GM23248 (cell line): ENCODE measurements at regions not wholly inside any gene's neighbourhood (a gene's known extent, or its start where the extent isn't known, plus 50 kb on each side); places are given as distances from the start of the nearest gene placed in this dataset.

Source experiments
- DNase-seq: peaks from one replicate; pipeline ENCODE4 v3.0.0-alpha.2; 2015
- H2AFZ ChIP-seq: fragments of 200-600 bp; sonication (generic); 2 replicates; pipeline ENCODE4 v1.6.1; 2016; ENCODE audit warnings: antibody characterized with exemption
- H3F3A ChIP-seq: fragments of 200-600 bp; sonication (generic); 2 replicates; pipeline ENCODE4 v1.6.1; 2016; ENCODE audit warnings: mild to moderate bottlenecking, antibody characterized with exemption, mixed run types; ENCODE audit not compliant: insufficient read depth
- H3K27ac ChIP-seq: fragments of 200-600 bp; sonication (generic); 2 replicates; pipeline ENCODE4 v1.5.1; 2016; ENCODE audit warnings: mild to moderate bottlenecking
- H3K27me3 ChIP-seq: fragments of 200-600 bp; sonication (generic); replicated peaks from 2 replicates; pipeline ENCODE4 v1.6.1; 2016; ENCODE audit warnings: mild to moderate bottlenecking; ENCODE audit not compliant: insufficient read depth
- H3K36me3 ChIP-seq: fragments of 200-600 bp; sonication (generic); 2 replicates; pipeline ENCODE4 v1.6.1; 2016; ENCODE audit warnings: low read depth, mild to moderate bottlenecking
- H3K4me1 ChIP-seq: fragments of 200-600 bp; sonication (generic); 2 replicates; pipeline ENCODE4 v1.6.1; 2016; ENCODE audit warnings: mild to moderate bottlenecking; ENCODE audit not compliant: insufficient read depth
- H3K4me2 ChIP-seq: fragments of 200-600 bp; sonication (generic); one replicate; pipeline ENCODE4 v1.6.1; 2016; ENCODE audit warnings: mild to moderate bottlenecking; ENCODE audit not compliant: unreplicated experiment
- H3K4me3 ChIP-seq: fragments of 200-600 bp; sonication (generic); 2 replicates; pipeline ENCODE4 v1.5.1; 2016; ENCODE audit warnings: mild to moderate bottlenecking
- H3K79me2 ChIP-seq: fragments of 200-600 bp; sonication (generic); 2 replicates; pipeline ENCODE4 v1.6.1; 2016; ENCODE audit warnings: mild to moderate bottlenecking; ENCODE audit not compliant: insufficient read depth
- H3K9ac ChIP-seq: fragments of 200-600 bp; sonication (generic); 2 replicates; pipeline ENCODE4 v1.6.1; 2016; ENCODE audit warnings: mild to moderate bottlenecking
- H3K9me2 ChIP-seq: fragments of 200-600 bp; sonication (generic); 2 replicates; pipeline ENCODE4 v1.6.1; 2016; ENCODE audit warnings: mixed run types, mild to moderate bottlenecking, moderate library complexity; ENCODE audit not compliant: insufficient read depth
- H3K9me3 ChIP-seq: fragments of 200-600 bp; sonication (generic); one replicate; pipeline ENCODE4 v1.6.1; 2017; ENCODE audit warnings: low read depth
- H4K20me1 ChIP-seq: fragments of 200-600 bp; sonication (generic); 2 replicates; pipeline ENCODE4 v1.6.0; 2016; ENCODE audit not compliant: insufficient read depth
- EZH2 ChIP-seq: fragments of 200-600 bp; sonication (generic); IDR thresholded peaks from 2 replicates; pipeline ENCODE4 v1.6.1; 2018; ENCODE audit warnings: antibody characterized with exemption, mild to moderate bottlenecking; ENCODE audit not compliant: insufficient read depth, poor library complexity, severe bottlenecking
- EZH2phosphoT487 ChIP-seq: fragments of 200-600 bp; sonication (generic); IDR thresholded peaks from 2 replicates; pipeline ENCODE4 v1.6.1; 2018; ENCODE audit warnings: antibody characterized with exemption, moderate library complexity, mild to moderate bottlenecking, low read depth; ENCODE audit not compliant: insufficient read depth
- WGBS, 2 experiments: methylation state at CpG; one replicate each; pipeline ENCODE4 v1.1.6; 2015 to 2017; ENCODE audit warnings: low lambda C conversion rate in 2 of 2, low coverage in 1 of 2; ENCODE audit errors: missing lambda C conversion rate in 2 of 2; 5-methylcytosine and 5-hydroxymethylcytosine counted together
- in situ Hi-C: fragments of 300-500 bp; cut with MboI; formaldehyde crosslinking; loops from 2 replicates; pipeline ENCODE4 v1.15.0; 2020

GRCh38 chr12:19945559-19946435 lies 422.5 kb upstream of the PDE3A start:
- H3K4me1 ChIP-seq, result peaks cover 16% of the 10 kb centered on the region
- in situ Hi-C loops, result no loop called here
- H3K79me2 ChIP-seq, result no peaks in the 10 kb centered on the region
- H3K4me3 ChIP-seq, result 0 out of 2 replicates have a peak overlapping the region, but pooled peaks have one; percentile 38
- WGBS, 2 experiments, result 65 to 70% methylated on average over 5 of the region's 5 CpGs
- peak overlapping the region; percentile 79 for H3K4me2 ChIP-seq
- H2AFZ ChIP-seq, result 0 out of 2 replicates have a peak overlapping the region, but pooled peaks have one; percentile 3
- H4K20me1 ChIP-seq, result no peaks in the 10 kb centered on the region
- TF ChIP-seq EZH2 (no peak), EZH2phosphoT487 (no peak)
- peak overlapping the region; percentile 50; the same call in 1 of the 2 replicates for H3K27ac ChIP-seq
- DNase-seq, result peak; percentile 66
- H3F3A ChIP-seq, result peaks cover 15% of the 10 kb centered on the region; the same call in 1 of the 2 replicates
- H3K9ac ChIP-seq, result no peak overlapping the region
- no peaks in the 10 kb centered on the region for H3K36me3 ChIP-seq
- no peaks in the 10 kb centered on the region for H3K9me2 ChIP-seq
- no peaks in the 10 kb centered on the region for H3K9me3 ChIP-seq
- no peaks in the 10 kb centered on the region for H3K27me3 ChIP-seq

DNA sequence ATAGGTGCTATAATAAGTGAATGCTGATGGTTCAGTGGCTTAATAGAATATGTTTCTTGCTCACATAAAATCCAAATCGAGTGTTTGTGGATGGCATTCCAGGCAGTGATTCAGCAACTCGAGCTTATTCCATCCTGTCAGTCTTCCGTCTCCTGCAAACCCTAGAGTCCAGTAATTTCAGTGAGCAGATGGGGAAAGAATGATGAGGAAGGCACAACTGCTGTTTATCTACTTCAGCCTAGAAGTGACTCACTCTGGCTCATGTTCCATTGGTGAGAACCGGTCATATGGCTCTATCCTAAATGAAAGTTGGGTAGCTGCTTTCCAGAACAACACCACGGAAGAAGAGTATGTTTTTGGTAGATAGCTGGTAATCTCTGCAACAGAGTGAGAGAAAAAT lies 421.8 kb upstream of the PDE3A start:
- Histone ChIP-seq H3K36me3 (no peaks in the 10 kb centered on the region), H3F3A (peaks cover 15% of the 10 kb centered on the region; the same call in 1 of the 2 replicates), H3K27me3 (no peaks in the 10 kb centered on the region), H4K20me1 (no peaks in the 10 kb centered on the region), H3K9me3 (no peaks in the 10 kb centered on the region), H3K4me3 (peak overlapping the region; percentile 38), H3K9me2 (no peaks in the 10 kb centered on the region), H3K9ac (no peak overlapping the region), H3K4me2 (peak overlapping the region; percentile 79), H2AFZ (0 out of 2 replicates have a peak overlapping the region, but pooled peaks have one; percentile 33), H3K79me2 (no peaks in the 10 kb centered on the region), H3K4me1 (peaks cover 16% of the 10 kb centered on the region), H3K27ac (peak overlapping the region; percentile 50)
- TF ChIP-seq EZH2phosphoT487, result no peak
- no peak for TF ChIP-seq EZH2
- DNase-seq, result peak; percentile 92
- in situ Hi-C loops, result no loop called here
- 9 to 12% methylated on average over 5 of the region's 5 CpGs for WGBS, 2 experiments

- H3K4me3 ChIP-seq, result no peak overlapping the region
- 74 to 77% methylated on average over 3 of the region's 3 CpGs for WGBS, 2 experiments
- H3K36me3 ChIP-seq, result no peaks in the 10 kb centered on the region
- H2AFZ ChIP-seq, result peak overlapping the region; percentile 33; the same call in 1 of the 2 replicates
- no peak overlapping the region for H3K4me2 ChIP-seq
- H3F3A ChIP-seq, result peaks cover 15% of the 10 kb centered on the region; the same call in 1 of the 2 replicates
- H3K4me1 ChIP-seq, result peaks cover 16% of the 10 kb centered on the region
- H4K20me1 ChIP-seq, result no peaks in the 10 kb centered on the region
- H3K9me3 ChIP-seq, result no peaks in the 10 kb centered on the region
- no peaks in the 10 kb centered on the region for H3K79me2 ChIP-seq
- no peaks in the 10 kb centered on the region for H3K9me2 ChIP-seq
- TF ChIP-seq EZH2 (no peak), EZH2phosphoT487 (no peak)
- no peaks in the 10 kb centered on the region for H3K27me3 ChIP-seq
- in situ Hi-C loops, result no loop called here
- no peak overlapping the region for H3K9ac ChIP-seq
- no peak for DNase-seq
- H3K27ac ChIP-seq, result peak overlapping the region; percentile 50
These were observed 421.0 kb upstream of the PDE3A start for GRCh38 chr12:19947344-19947743.

- WGBS, 2 experiments, result 61 to 66% methylated on average over 4 of the region's 4 CpGs
- in situ Hi-C loops, result no loop called here
These were observed 416.7 kb upstream of the PDE3A start for GRCh38 chr12:19951664-19952063.

More at GRCh38 chr12:19951664-19952063, 416.7 kb upstream of the PDE3A start:
- H3K4me2 ChIP-seq, result no peak overlapping the region
- H3K27me3 ChIP-seq, result no peaks in the 10 kb centered on the region
- no peak overlapping the region for H3K4me3 ChIP-seq
- no peak overlapping the region for H2AFZ ChIP-seq
- no peak overlapping the region for H3K27ac ChIP-seq
- H3F3A ChIP-seq, result 0 out of 2 replicates have a peak, but pooled peaks cover 8% of the 10 kb centered on the region
- H3K36me3 ChIP-seq, result no peaks in the 10 kb centered on the region
- no peaks in the 10 kb centered on the region for H3K9me3 ChIP-seq
- DNase-seq, result no peak
- H3K79me2 ChIP-seq, result no peaks in the 10 kb centered on the region
- H3K9ac ChIP-seq, result no peak overlapping the region
- no peaks in the 10 kb centered on the region for H4K20me1 ChIP-seq
- no peaks in the 10 kb centered on the region for H3K9me2 ChIP-seq
- TF ChIP-seq EZH2phosphoT487 (no peak), EZH2 (no peak)
- peaks cover 6% of the 10 kb centered on the region; the same call in 1 of the 2 replicates for H3K4me1 ChIP-seq
